HEK293 (cell line): ENCODE measurements at regions not wholly inside any gene's neighbourhood (a gene's known extent, or its start where the extent isn't known, plus 50 kb on each side); places are given as distances from the start of the nearest gene placed in this dataset.
A peak's percentile ranks its signal among the peaks of the same experiment; 100 is the strongest.

Experiments
- CTCF ChIA-PET: fragments of 350-600 bp; formaldehyde crosslinking; extraction: SDS; loops from one replicate; lab custom pipeline; 2021; ENCODE audit warnings: antibody characterized with exemption; lab: Yijun Ruan, JAX
- POLR2A ChIA-PET: fragments of 300-600 bp; formaldehyde crosslinking; extraction: SDS; loops from one replicate; lab custom pipeline; 2020; ENCODE audit warnings: antibody characterized with exemption, inconsistent platforms; lab: Yijun Ruan, JAX
- H3K27ac ChIP-seq: fragments of 200-500 bp; sonication (Bioruptor generic); 2 replicates; pipeline ENCODE4 v1.5.1; 2014; ENCODE audit warnings: low read depth, low read length, control low read depth, inconsistent platforms; ENCODE audit errors: extremely low read depth
- H3K36me3 ChIP-seq, 2 experiments: fragments of 200-500 bp in 1 of 2; sonication (Bioruptor generic) in 1 of 2; 1 replicate in 1 of 2; 2 replicates in 1 of 2; pipeline ENCODE4 v1.5.1; 2014 to 2017; ENCODE audit warnings: inconsistent platforms in 2 of 2, low read length in 2 of 2; ENCODE audit not compliant: control insufficient read depth in 2 of 2, insufficient read depth in 1 of 2
- H3K4me1 ChIP-seq: fragments of 200-500 bp; sonication (Bioruptor generic); 2 replicates; pipeline ENCODE4 v1.5.1; 2014; ENCODE audit warnings: mild to moderate bottlenecking, low read length, inconsistent platforms; ENCODE audit not compliant: control insufficient read depth, insufficient read depth
- H3K4me3 ChIP-seq: 2 replicates; pipeline ENCODE4 v1.5.1; 2011; ENCODE audit warnings: low read depth, mild to moderate bottlenecking, control low read depth, low read length, moderate library complexity
- H3K9me3 ChIP-seq: fragments of 200-500 bp; sonication (Bioruptor generic); 2 replicates; pipeline ENCODE4 v1.5.1; 2014; ENCODE audit warnings: low read depth, low read length, inconsistent platforms; ENCODE audit not compliant: control insufficient read depth, insufficient read depth
- BCL11A ChIP-seq: fragments of 450-650 bp; formaldehyde crosslinking; IDR thresholded peaks from 2 replicates; pipeline ENCODE4 v1.5.1; 2016; ENCODE audit warnings: low read depth, missing biosample characterization, missing genetic modification characterization
- MYNN ChIP-seq: fragments of 450-650 bp; formaldehyde crosslinking; IDR thresholded peaks from 2 replicates; pipeline ENCODE4 v1.5.1; 2016; ENCODE audit warnings: missing biosample characterization, missing genetic modification characterization, borderline replicate concordance
- ZBTB11 ChIP-seq: fragments of 450-650 bp; formaldehyde crosslinking; conservative IDR thresholded peaks from 2 replicates; pipeline ENCODE4 v1.5.1; 2016; ENCODE audit warnings: low read depth, missing biosample characterization, missing genetic modification characterization
- ZBTB7A ChIP-seq: fragments of 450-650 bp; formaldehyde crosslinking; IDR thresholded peaks from 2 replicates; pipeline ENCODE4 v1.5.1; 2016; ENCODE audit warnings: low read depth, missing biosample characterization, missing genetic modification characterization
- ZNF112 ChIP-seq: fragments of 450-650 bp; formaldehyde crosslinking; IDR thresholded peaks from 2 replicates; pipeline ENCODE4 v1.5.0; 2017; ENCODE audit warnings: missing biosample characterization, missing genetic modification characterization
- ZNF140 ChIP-seq: fragments of 450-650 bp; formaldehyde crosslinking; IDR thresholded peaks from 2 replicates; pipeline ENCODE4 v1.5.1; 2016; ENCODE audit warnings: missing biosample characterization, missing genetic modification characterization
- ZNF2 ChIP-seq: fragments of 450-650 bp; formaldehyde crosslinking; IDR thresholded peaks from 2 replicates; pipeline ENCODE4 v1.5.1; 2016; ENCODE audit warnings: missing biosample characterization, missing genetic modification characterization
- ZNF239 ChIP-seq: fragments of 450-650 bp; formaldehyde crosslinking; IDR thresholded peaks from 2 replicates; pipeline ENCODE4 v1.5.1; 2016; ENCODE audit warnings: missing biosample characterization, missing genetic modification characterization
- ZNF311 ChIP-seq: fragments of 450-650 bp; formaldehyde crosslinking; IDR thresholded peaks from 2 replicates; pipeline ENCODE4 v1.5.1; 2017; ENCODE audit warnings: missing biosample characterization, missing genetic modification characterization, borderline replicate concordance
- ZNF548 ChIP-seq: fragments of 450-650 bp; formaldehyde crosslinking; IDR thresholded peaks from 2 replicates; pipeline ENCODE4 v1.5.1; 2016; ENCODE audit warnings: missing biosample characterization, missing genetic modification characterization
- ZNF561 ChIP-seq: fragments of 450-650 bp; IDR thresholded peaks from 2 replicates; pipeline ENCODE4 v1.5.1; 2018; ENCODE audit warnings: missing biosample characterization, missing genetic modification characterization, borderline replicate concordance
- ZNF624 ChIP-seq: fragments of 450-650 bp; formaldehyde crosslinking; IDR thresholded peaks from 2 replicates; pipeline ENCODE4 v1.5.1; 2017; ENCODE audit warnings: missing biosample characterization, missing genetic modification characterization
- ZXDB ChIP-seq: fragments of 450-650 bp; formaldehyde crosslinking; IDR thresholded peaks from 2 replicates; pipeline ENCODE4 v1.5.1; 2016; ENCODE audit warnings: missing biosample characterization, missing genetic modification characterization
- TF ChIP-seq, protein P1 (sequence below): fragments of 450-650 bp; formaldehyde crosslinking; IDR thresholded peaks from 2 replicates; pipeline ENCODE4 v1.5.1; 2016; ENCODE audit warnings: missing biosample characterization, missing genetic modification characterization
- TF ChIP-seq, protein P2 (sequence below): fragments of 450-650 bp; formaldehyde crosslinking; IDR thresholded peaks from 2 replicates; pipeline ENCODE4 v1.5.1; 2017; ENCODE audit warnings: missing biosample characterization, missing genetic modification characterization

- H3K27ac ChIP-seq: no peak overlapping the region
- CTCF ChIA-PET: no interaction called here
- H3K4me3 ChIP-seq: no peak overlapping the region
- TF ChIP-seq, protein P1, sequence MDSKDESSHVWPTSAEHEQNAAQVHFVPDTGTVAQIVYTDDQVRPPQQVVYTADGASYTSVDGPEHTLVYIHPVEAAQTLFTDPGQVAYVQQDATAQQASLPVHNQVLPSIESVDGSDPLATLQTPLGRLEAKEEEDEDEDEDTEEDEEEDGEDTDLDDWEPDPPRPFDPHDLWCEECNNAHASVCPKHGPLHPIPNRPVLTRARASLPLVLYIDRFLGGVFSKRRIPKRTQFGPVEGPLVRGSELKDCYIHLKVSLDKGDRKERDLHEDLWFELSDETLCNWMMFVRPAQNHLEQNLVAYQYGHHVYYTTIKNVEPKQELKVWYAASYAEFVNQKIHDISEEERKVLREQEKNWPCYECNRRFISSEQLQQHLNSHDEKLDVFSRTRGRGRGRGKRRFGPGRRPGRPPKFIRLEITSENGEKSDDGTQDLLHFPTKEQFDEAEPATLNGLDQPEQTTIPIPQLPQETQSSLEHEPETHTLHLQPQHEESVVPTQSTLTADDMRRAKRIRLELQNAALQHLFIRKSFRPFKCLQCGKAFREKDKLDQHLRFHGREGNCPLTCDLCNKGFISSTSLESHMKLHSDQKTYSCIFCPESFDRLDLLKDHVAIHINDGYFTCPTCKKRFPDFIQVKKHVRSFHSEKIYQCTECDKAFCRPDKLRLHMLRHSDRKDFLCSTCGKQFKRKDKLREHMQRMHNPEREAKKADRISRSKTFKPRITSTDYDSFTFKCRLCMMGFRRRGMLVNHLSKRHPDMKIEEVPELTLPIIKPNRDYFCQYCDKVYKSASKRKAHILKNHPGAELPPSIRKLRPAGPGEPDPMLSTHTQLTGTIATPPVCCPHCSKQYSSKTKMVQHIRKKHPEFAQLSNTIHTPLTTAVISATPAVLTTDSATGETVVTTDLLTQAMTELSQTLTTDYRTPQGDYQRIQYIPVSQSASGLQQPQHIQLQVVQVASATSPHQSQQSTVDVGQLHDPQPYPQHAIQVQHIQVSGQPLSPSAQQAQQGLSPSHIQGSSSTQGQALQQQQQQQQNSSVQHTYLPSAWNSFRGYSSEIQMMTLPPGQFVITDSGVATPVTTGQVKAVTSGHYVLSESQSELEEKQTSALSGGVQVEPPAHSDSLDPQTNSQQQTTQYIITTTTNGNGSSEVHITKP (tag by site-specific recombination): no peak
- H3K9me3 ChIP-seq: no peaks in the 10 kb centered on the region
- no peaks in the 10 kb centered on the region for H3K4me1 ChIP-seq
- POLR2A ChIA-PET: no interaction called here
- H3K36me3 ChIP-seq: no peaks in the 10 kb centered on the region
Observed at GRCh38 chr19:30887042-30887441, 462.2 kb downstream of the TSHZ3 start.

- Histone ChIP-seq H3K4me1 (no peaks in the 10 kb centered on the region), H3K9me3 (no peaks in the 10 kb centered on the region), H3K36me3 (no peaks in the 10 kb centered on the region), H3K4me3 (no peak overlapping the region), H3K27ac (no peak overlapping the region)
- CTCF ChIA-PET: no interaction called here
- POLR2A ChIA-PET: no interaction called here
- TF ChIP-seq, protein P2, sequence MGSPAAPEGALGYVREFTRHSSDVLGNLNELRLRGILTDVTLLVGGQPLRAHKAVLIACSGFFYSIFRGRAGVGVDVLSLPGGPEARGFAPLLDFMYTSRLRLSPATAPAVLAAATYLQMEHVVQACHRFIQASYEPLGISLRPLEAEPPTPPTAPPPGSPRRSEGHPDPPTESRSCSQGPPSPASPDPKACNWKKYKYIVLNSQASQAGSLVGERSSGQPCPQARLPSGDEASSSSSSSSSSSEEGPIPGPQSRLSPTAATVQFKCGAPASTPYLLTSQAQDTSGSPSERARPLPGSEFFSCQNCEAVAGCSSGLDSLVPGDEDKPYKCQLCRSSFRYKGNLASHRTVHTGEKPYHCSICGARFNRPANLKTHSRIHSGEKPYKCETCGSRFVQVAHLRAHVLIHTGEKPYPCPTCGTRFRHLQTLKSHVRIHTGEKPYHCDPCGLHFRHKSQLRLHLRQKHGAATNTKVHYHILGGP (tag by site-specific recombination): no peak
- no peak for TF ChIP-seq ZNF140
- TF ChIP-seq ZNF624: no peak
- no peak for TF ChIP-seq ZNF311 (tag by site-specific recombination)
- TF ChIP-seq ZBTB7A (tag by site-specific recombination): no peak
- no peak for TF ChIP-seq ZNF112 (tag by site-specific recombination)
- no peak for TF ChIP-seq ZNF239 (tag by site-specific recombination)
- TF ChIP-seq ZNF561 (tag by site-specific recombination): no peak
- no peak for TF ChIP-seq ZNF548 (tag by site-specific recombination)
- no peak for TF ChIP-seq BCL11A (tag by site-specific recombination)
- TF ChIP-seq MYNN: no peak
Observed at GRCh38 chr19:30886222-30886621, 463.0 kb downstream of the TSHZ3 start.

- Histone ChIP-seq H3K27ac (no peak overlapping the region), H3K36me3 (no peaks in the 10 kb centered on the region), H3K4me1 (no peaks in the 10 kb centered on the region), H3K9me3 (no peaks in the 10 kb centered on the region; the same call in 1 of the 2 replicates), H3K4me3 (no peak overlapping the region)
- POLR2A ChIA-PET: interaction anchor here (0.7 kb wide), 1 partner anchor 257 kb away, joined by 4 read pairs; no protein-coding TSS in a partner anchor
- 0 out of 2 replicates have a peak, but pooled peaks have one; percentile 51 for TF ChIP-seq ZNF2 (tag by site-specific recombination)
- TF ChIP-seq ZBTB11 (tag by site-specific recombination): no peak
- no peak for TF ChIP-seq ZXDB
- CTCF ChIA-PET: interaction anchor here (0.6 to 1.6 kb wide), 4 partner anchors 31 to 1490 kb away, joined by 3 to 4 read pairs (median 3); no protein-coding TSS in a partner anchor
Observed at GRCh38 chr19:30884146-30884812, 465.0 kb downstream of the TSHZ3 start.
